SH-SY5Y (cell line): ENCODE measurements at regions not wholly inside any gene's neighbourhood (a gene's known extent, or its start where the extent isn't known, plus 50 kb on each side); places are given as distances from the start of the nearest gene placed in this dataset.

Experiments used
- GATA2 ChIP-seq: IDR thresholded peaks from 2 replicates; pipeline ENCODE4 v1.6.1; 2011; ENCODE audit warnings: mild to moderate bottlenecking, low read depth, low read length
- GATA3 ChIP-seq: IDR thresholded peaks from 2 replicates; pipeline ENCODE4 v1.6.1; 2011; ENCODE audit warnings: low read depth, mild to moderate bottlenecking, low read length, moderate library complexity

DNA sequence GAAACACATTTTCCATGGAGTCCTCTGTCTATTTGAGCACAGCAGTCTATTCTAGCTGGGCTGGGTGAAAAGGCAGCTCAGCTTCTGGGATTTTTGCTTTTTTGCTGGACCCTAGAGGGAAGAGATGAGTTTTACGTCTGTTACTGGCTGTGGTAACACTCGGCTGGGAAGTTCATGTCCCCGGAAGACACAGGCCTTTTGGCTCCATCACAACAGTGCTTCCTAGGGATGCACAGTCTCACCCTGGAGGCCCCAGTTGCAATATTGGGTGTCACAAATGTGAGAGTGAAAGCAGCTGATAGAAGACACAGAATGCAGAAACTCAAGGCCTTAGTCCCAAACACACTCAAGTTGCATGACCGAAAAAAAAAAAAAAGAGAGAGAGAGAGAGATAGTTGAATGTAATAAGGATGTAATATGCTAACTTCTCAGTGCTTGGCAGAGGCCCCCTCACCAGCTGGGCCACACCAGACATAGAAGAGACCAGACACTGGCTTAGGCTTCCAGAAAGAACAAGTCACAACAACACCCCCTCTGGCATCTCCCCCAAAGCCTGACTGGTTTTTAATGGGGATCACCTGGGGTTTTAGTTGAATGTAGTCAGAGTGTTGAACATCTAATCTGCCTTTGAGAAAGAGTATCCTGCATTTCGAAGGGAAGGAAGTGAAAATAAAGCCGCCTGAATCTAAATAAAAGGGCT is 545.4 kb upstream of the FZD8 start:
- TF ChIP-seq GATA2 (no peak), GATA3 (no peak)
